ENCODE measurements at regions not wholly inside any gene's neighbourhood (a gene's known extent, or its start where the extent isn't known, plus 50 kb on each side); places are given as distances from the start of the nearest gene placed in this dataset.

- no peak for TF ChIP-seq BRF1 (IDR thresholded peaks at IDR 0.05; ENCODE audit: borderline replicate concordance, extremely low read depth, insufficient read length)
- TF ChIP-seq XRCC3 (IDR thresholded peaks at IDR 0.05) = no peak
- TF ChIP-seq ARID3A (IDR thresholded peaks at IDR 0.05; ENCODE audit: borderline replicate concordance, low read depth, low read length) = no peak
- TF ChIP-seq XRCC5 (IDR thresholded peaks at IDR 0.05; ENCODE audit: low read depth, low read length) = no peak
Measured at GRCh38 chr10:128483216-128483615, 357.0 kb upstream of the MKI67 start (continued).

DNA sequence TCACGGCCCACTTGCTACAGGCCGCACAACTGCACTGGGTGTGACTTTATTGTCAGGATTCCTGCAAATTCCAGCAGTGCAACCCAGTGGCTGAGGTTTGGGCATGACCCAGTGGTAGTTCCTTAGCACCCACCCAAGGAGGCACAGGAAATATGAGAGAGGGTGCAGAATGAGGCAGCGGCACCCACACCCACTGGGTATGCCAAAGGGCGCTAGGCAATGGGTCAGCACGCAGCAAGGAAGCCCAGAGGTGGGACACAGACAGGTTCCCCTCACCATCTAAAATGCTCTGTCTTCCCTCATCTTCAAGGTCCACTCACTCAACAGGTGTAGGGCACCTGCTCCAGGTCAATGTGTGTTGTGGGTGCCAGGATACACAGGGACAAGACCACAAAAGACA lies 357.8 kb upstream of the MKI67 start:
- Histone ChIP-seq H3K4me1 (replicated peaks in 1 of 2; ENCODE audit: control insufficient read depth in 2 of 2, insufficient read depth in 2 of 2, low read length in 2 of 2) (no peaks in the 10 kb centered on the region), H3K36me3 (ENCODE audit: control insufficient read depth, insufficient read depth, low read length) (no peaks in the 10 kb centered on the region), H4K20me1 (replicated peaks; ENCODE audit: control insufficient read depth, insufficient read depth, low read length) (no peaks in the 10 kb centered on the region), H3K9ac (ENCODE audit: insufficient read depth in 1 of 2, low read depth in 2 of 2, low read length in 2 of 2) (no peak overlapping the region), H3K4me3 (no peak overlapping the region), H2AFZ (ENCODE audit: low read depth, low read length) (no peak overlapping the region), H3K9me1 (ENCODE audit: control insufficient read depth, insufficient read depth, low read length) (no peaks in the 10 kb centered on the region), H3K27me3 (ENCODE audit: control insufficient read depth in 2 of 2, insufficient read depth in 2 of 2, low read length in 2 of 2) (peaks cover 15 to 37% of the 10 kb centered on the region in 2 experiments; a peak in 3 of 5 replicates), H3K27ac (ENCODE audit: extremely low read depth, low read depth, low read length) (no peak overlapping the region), H3K4me2 (ENCODE audit: insufficient read depth, low read length) (no peak overlapping the region), H3K9me3 (replicated peaks; ENCODE audit: control insufficient read depth, insufficient read depth, low read depth, low read length) (no peaks in the 10 kb centered on the region), H3K79me2 (ENCODE audit: control insufficient read depth, insufficient read depth, low read length) (no peaks in the 10 kb centered on the region)
- 15% methylated on average over 5 of the region's 5 CpGs for WGBS (ENCODE audit: insufficient coverage, low coverage, missing lambda C conversion rate)
- FAIRE-seq (no peak), DNase-seq (ENCODE audit: extremely low read depth in 1 of 4, low spot score in 3 of 4) (no peak), ATAC-seq (no peak)
- no TSS peak for BruUV-seq (replicated peaks)
- in situ Hi-C loops (cut with MboI) (no loop called here), intact Hi-C loops (cut with micrococcal nuclease) (no loop called here)
- no peak for TF ChIP-seq EP400 (IDR thresholded peaks at IDR 0.05)
- no peak for TF ChIP-seq CCAR2 (IDR thresholded peaks at IDR 0.05; ENCODE audit: low read depth, low read length)
- no peak for TF ChIP-seq ARID4B (CRISPR knock-in tag; IDR thresholded peaks at IDR 0.05)
- TF ChIP-seq HMG20A (CRISPR knock-in tag; conservative IDR thresholded peaks at IDR 0.05) = no peak
- TF ChIP-seq ZNF586 (CRISPR knock-in tag; conservative IDR thresholded peaks at IDR 0.05) = no peak
- TF ChIP-seq ZSCAN32 (CRISPR knock-in tag; IDR thresholded peaks at IDR 0.05) = no peak
- no peak for TF ChIP-seq MCM2 (IDR thresholded peaks at IDR 0.05; ENCODE audit: low read depth)
- no peak for TF ChIP-seq U2AF1 (optimal IDR thresholded peaks at IDR 0.05; ENCODE audit: low read depth, low read length)
- TF ChIP-seq ZNF764 (CRISPR knock-in tag; IDR thresholded peaks at IDR 0.05; ENCODE audit: low read depth) = no peak
- no peak for TF ChIP-seq FIP1L1 (IDR thresholded peaks at IDR 0.05; ENCODE audit: low read depth, low read length, poor library complexity, severe bottlenecking)
- TF ChIP-seq RFX5 (IDR thresholded peaks at IDR 0.05; ENCODE audit: low read depth, low read length) = no peak
- TF ChIP-seq HDAC6 (IDR thresholded peaks at IDR 0.05; ENCODE audit: low read depth, low read length) = no peak
- ChIA-PET POLR2A (no interaction called here), CTCF (ENCODE audit: low intra/inter-chr PET ratio) (no interaction called here)

Measured in K562 (cell line).